ENCODE measurements at regions not wholly inside any gene's neighbourhood (a gene's known extent, or its start where the extent isn't known, plus 50 kb on each side); places are given as distances from the start of the nearest gene placed in this dataset.
A peak's percentile ranks its signal among the peaks of the same experiment; 100 is the strongest.

DNA sequence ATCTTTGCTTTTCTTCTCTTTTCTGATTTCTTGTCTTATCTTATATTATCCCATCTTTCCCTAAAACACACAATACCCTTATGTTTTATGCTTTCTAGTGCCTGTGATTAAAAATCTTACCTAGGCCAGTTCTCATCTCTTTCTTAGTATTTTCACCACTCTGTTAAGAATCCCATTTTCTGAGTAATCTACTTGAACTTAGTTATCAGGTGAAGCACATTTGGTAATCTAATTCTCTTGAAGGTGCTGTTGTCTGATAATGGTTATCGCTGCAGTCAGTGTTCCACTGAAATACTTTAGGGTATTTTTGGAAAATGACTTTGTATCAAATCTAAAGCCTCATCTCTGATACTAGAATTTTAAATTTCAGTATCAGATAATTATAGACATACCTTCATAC lies 192.5 kb upstream of the MAN1A1 start:
- H3K36me3 Mint-ChIP-seq (ENCODE audit: low read depth): no peaks in the 10 kb centered on the region
- no peaks in the 10 kb centered on the region; the same call in 1 of the 2 replicates for H3K27me3 Mint-ChIP-seq (ENCODE audit: insufficient read depth)
- peak overlapping the region; percentile 80; the same call in 1 of the 2 replicates for H3K27ac Mint-ChIP-seq
- H3K4me1 Mint-ChIP-seq (ENCODE audit: low read depth): peaks cover 21% of the 10 kb centered on the region; the same call in 1 of the 2 replicates
- no peak for DNase-seq
- H3K4me3 Mint-ChIP-seq: no peak overlapping the region
- TF ChIP-seq, protein P1, sequence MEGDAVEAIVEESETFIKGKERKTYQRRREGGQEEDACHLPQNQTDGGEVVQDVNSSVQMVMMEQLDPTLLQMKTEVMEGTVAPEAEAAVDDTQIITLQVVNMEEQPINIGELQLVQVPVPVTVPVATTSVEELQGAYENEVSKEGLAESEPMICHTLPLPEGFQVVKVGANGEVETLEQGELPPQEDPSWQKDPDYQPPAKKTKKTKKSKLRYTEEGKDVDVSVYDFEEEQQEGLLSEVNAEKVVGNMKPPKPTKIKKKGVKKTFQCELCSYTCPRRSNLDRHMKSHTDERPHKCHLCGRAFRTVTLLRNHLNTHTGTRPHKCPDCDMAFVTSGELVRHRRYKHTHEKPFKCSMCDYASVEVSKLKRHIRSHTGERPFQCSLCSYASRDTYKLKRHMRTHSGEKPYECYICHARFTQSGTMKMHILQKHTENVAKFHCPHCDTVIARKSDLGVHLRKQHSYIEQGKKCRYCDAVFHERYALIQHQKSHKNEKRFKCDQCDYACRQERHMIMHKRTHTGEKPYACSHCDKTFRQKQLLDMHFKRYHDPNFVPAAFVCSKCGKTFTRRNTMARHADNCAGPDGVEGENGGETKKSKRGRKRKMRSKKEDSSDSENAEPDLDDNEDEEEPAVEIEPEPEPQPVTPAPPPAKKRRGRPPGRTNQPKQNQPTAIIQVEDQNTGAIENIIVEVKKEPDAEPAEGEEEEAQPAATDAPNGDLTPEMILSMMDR (IDR thresholded peaks at IDR 0.05): no peak
- H3K9me3 Mint-ChIP-seq: no peaks in the 10 kb centered on the region; the same call in 1 of the 2 replicates

DNA sequence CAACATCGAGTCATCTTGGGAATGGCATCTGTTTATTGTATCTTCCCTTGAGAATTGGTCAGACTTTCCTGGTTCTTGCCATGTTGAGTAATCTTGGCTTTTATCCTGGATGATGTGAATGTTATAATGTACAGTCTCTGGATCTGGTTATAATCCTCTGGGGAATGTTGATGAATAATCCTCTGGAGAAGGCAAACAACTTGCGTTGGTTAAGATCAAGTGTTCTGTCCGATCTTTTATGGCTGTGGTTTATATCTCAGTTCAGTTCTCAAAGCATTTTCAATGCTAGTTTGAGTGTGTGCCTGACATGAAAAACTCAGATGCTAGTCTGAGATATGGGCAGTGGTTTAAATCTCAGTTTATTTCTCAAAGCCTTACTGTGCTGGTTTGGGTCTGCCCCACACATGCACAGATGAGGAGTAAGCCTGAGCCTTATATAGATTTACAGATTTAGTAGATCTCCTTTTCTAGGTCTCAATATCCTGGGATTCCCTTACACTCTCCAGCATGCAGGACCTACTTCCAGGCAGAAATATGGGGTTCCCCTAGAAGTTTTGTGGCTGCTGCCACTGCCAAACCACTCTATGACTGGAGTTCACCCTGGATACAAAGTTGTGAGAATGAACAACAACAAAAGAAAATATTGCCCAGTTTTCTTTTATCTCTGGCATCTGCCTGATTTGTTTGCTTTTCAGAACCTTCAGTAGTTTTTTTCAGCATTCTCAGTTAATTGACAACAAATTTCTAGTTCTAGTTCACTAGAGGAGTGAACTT lies 191.8 kb upstream of the MAN1A1 start:
- peak overlapping the region; percentile 80 for H3K27ac Mint-ChIP-seq
- DNase-seq: peak; percentile 97
- H3K36me3 Mint-ChIP-seq (ENCODE audit: low read depth): no peaks in the 10 kb centered on the region
- no peak overlapping the region for H3K4me3 Mint-ChIP-seq
- H3K27me3 Mint-ChIP-seq (ENCODE audit: insufficient read depth): no peaks in the 10 kb centered on the region; the same call in 1 of the 2 replicates
- no peaks in the 10 kb centered on the region; the same call in 1 of the 2 replicates for H3K9me3 Mint-ChIP-seq
- TF ChIP-seq, protein P1 (IDR thresholded peaks at IDR 0.05): no peak
- H3K4me1 Mint-ChIP-seq (ENCODE audit: low read depth): peaks cover 21% of the 10 kb centered on the region; the same call in 1 of the 2 replicates

DNA sequence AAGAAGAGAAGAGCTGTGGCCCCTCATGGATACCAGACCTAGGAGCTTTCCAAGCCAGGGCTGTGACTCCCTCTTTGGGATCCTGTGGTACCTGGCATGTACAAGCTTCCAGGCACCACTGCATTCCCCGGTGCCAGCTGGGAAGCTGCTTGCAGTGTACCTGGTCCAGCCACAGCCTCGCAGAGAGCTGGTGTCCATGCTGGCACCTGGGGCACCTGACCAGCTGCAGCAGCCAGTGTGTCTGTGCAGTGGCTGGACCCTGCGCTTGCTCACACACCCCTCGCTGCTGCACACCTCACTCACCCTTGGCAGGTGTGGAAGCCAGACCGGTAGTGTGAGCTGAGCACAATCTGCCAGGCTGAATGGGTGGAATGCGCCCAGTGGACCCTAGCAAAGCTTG lies 190.9 kb upstream of the MAN1A1 start:
- TF ChIP-seq, protein P1 (IDR thresholded peaks at IDR 0.05): no peak
- Mint-ChIP-seq H3K36me3 (ENCODE audit: low read depth) (no peaks in the 10 kb centered on the region), H3K9me3 (no peaks in the 10 kb centered on the region; the same call in 1 of the 2 replicates), H3K4me3 (no peak overlapping the region), H3K27ac (peak overlapping the region; percentile 58; the same call in 1 of the 2 replicates), H3K4me1 (ENCODE audit: low read depth) (peaks cover 21% of the 10 kb centered on the region; the same call in 1 of the 2 replicates), H3K27me3 (ENCODE audit: insufficient read depth) (no peaks in the 10 kb centered on the region; the same call in 1 of the 2 replicates)
- no peak for DNase-seq

DNA sequence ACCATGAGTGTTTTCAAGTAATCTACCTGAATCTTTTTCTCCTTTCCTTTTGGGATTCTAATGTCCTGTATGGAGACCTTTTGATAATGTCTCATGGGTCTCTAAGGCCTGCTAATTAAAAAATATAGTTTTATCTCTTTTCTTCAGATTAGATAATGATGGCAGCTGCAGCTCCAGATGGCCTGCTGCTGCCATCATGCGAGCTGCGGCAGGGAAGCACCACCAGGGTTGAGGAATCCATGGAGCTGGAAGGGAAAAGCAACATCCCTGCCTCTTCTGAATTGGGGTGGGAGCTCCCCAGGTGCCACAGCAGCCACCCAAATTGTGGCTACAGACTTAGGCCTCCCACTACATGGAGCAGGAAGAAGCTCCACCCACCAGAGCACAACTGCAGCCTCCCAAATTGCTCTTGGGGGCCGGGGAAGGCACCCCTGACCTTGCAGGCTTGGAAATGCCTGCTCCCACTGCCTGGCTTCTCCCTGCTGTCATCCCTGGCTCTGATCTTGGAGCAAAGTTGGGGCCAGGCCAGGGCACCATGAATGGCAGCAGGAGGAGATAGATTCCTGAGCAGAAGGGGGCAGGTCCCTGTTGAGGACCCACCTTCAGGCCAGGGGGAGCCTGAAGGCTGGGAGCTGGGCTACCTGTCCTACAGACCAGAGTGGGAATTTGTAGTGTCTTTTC lies 189.6 kb upstream of the MAN1A1 start:
- Mint-ChIP-seq H3K4me1 (ENCODE audit: low read depth) (peaks cover 21% of the 10 kb centered on the region; the same call in 1 of the 2 replicates), H3K9me3 (no peaks in the 10 kb centered on the region; the same call in 1 of the 2 replicates), H3K4me3 (no peak overlapping the region), H3K27me3 (ENCODE audit: insufficient read depth) (no peaks in the 10 kb centered on the region; the same call in 1 of the 2 replicates), H3K27ac (no peak overlapping the region), H3K36me3 (ENCODE audit: low read depth) (no peaks in the 10 kb centered on the region)
- TF ChIP-seq, protein P1 (IDR thresholded peaks at IDR 0.05): no peak
- DNase-seq: no peak

DNA sequence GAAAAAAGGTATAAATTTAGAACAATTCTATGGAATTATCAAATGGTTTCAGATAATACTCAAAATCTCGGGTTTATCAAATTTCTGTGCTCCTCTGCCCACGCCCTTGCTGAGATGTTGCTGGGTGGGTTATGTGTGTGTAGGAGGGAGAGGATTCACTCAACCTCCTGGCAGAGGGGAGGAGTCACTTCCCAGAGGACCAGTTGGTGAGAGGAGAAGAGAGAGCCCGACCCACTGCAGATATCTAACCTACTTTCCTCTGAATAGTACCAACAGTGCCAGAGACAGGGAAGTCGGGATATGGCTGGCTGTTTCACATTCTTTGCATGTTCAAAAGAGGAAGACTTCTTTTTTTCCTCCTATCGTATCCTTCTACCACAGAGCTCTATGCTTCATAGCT lies 187.1 kb upstream of the MAN1A1 start:
- no peak overlapping the region for H3K4me3 Mint-ChIP-seq
- H3K27ac Mint-ChIP-seq: no peak overlapping the region
- no peaks in the 10 kb centered on the region for H3K36me3 Mint-ChIP-seq (ENCODE audit: low read depth)
- no peak for DNase-seq
- H3K27me3 Mint-ChIP-seq (ENCODE audit: insufficient read depth): no peaks in the 10 kb centered on the region; the same call in 1 of the 2 replicates
- H3K9me3 Mint-ChIP-seq: no peaks in the 10 kb centered on the region
- TF ChIP-seq, protein P1 (IDR thresholded peaks at IDR 0.05): no peak
- peaks cover 28% of the 10 kb centered on the region; the same call in 1 of the 2 replicates for H3K4me1 Mint-ChIP-seq (ENCODE audit: low read depth)

Measured in HFFc6 (cell line).